Endothelial cell of umbilical vein (primary cell): ENCODE measurements at regions not wholly inside any gene's neighbourhood (a gene's known extent, or its start where the extent isn't known, plus 50 kb on each side); places are given as distances from the start of the nearest gene placed in this dataset.

Source experiments
- BruUV-seq: library from RNA; stranded (reverse); fragments of 400-500 nt; replicated peaks from 2 replicates; lab custom pipeline; 2021; lab: Mats Ljungman, UMichigan
- CTCF ChIA-PET: fragments of 300-600, 350-600 bp; sonication (Branson Sonifier 250); formaldehyde crosslinking; loops from one replicate; lab custom pipeline; 2021; ENCODE audit warnings: antibody characterized with exemption, inconsistent platforms; lab: Charles Lee
- POLR2A ChIA-PET: fragments of 300-600, 350-600 bp; sonication (Branson Sonifier 250); formaldehyde crosslinking; loops from one replicate; lab custom pipeline; 2021; ENCODE audit warnings: antibody characterized with exemption, inconsistent platforms; lab: Charles Lee
- DNase-seq: peaks from one replicate; pipeline ENCODE4 v3.0.0-alpha.2; 2011; ENCODE audit warnings: low read depth, low spot score
- FAIRE-seq: peaks from 2 replicates; lab custom pipeline; 2011; peaks lifted over from hg19 to GRCh38; lab: Jason Lieb, UNC
- H2AFZ ChIP-seq: 2 replicates; pipeline ENCODE4 v1.6.0; 2012; ENCODE audit warnings: low read depth, low read length, control low read depth, inconsistent platforms
- H3K27ac ChIP-seq: 2 replicates; pipeline ENCODE4 v1.5.1; 2011; ENCODE audit warnings: low read depth, mild to moderate bottlenecking, control low read depth, low read length, moderate library complexity; ENCODE audit not compliant: insufficient read depth
- H3K27me3 ChIP-seq, 2 experiments: 2 replicates each; pipeline versions ENCODE4 v1.6.0 to v1.6.1; 2011; ENCODE audit warnings: low read length in 2 of 2, mixed read lengths in 1 of 2; ENCODE audit not compliant: control insufficient read depth in 2 of 2, insufficient read depth in 2 of 2
- H3K36me3 ChIP-seq, 2 experiments: 2 replicates in 1 of 2; 3 replicates in 1 of 2; pipeline ENCODE4 v1.5.1; 2011; ENCODE audit warnings: low read length in 2 of 2, mild to moderate bottlenecking in 1 of 2, moderate library complexity in 1 of 2; ENCODE audit not compliant: control insufficient read depth in 2 of 2, insufficient read depth in 2 of 2; ENCODE audit errors: extremely low read depth in 1 of 2
- H3K4me1 ChIP-seq: 3 replicates; pipeline ENCODE4 v1.5.1; 2011; ENCODE audit warnings: mild to moderate bottlenecking, low read length; ENCODE audit not compliant: control insufficient read depth, insufficient read depth; ENCODE audit errors: extremely low read depth
- H3K4me2 ChIP-seq: 2 replicates; pipeline ENCODE4 v1.6.1; 2011; ENCODE audit warnings: low read length, control low read depth, mixed read lengths; ENCODE audit not compliant: insufficient read depth
- H3K4me3 ChIP-seq, 3 experiments: fragments of 200-600 bp in 1 of 3; sonication (generic), shearing (Covaris generic) in 1 of 3; replicated peaks in 1 of 3; 2 replicates each; pipeline ENCODE4 v1.5.1; 2011 to 2016; ENCODE audit warnings: control low read depth in 3 of 3, low read length in 3 of 3, mild to moderate bottlenecking in 2 of 3, inconsistent platforms in 1 of 3, low read depth in 1 of 3, moderate library complexity in 1 of 3; ENCODE audit not compliant: insufficient read depth in 1 of 3
- H3K79me2 ChIP-seq: 2 replicates; pipeline ENCODE4 v1.6.0; 2012; ENCODE audit warnings: low read length, inconsistent platforms; ENCODE audit not compliant: control insufficient read depth, insufficient read depth
- H3K9ac ChIP-seq: replicated peaks from 2 replicates; pipeline ENCODE3; 2011; ENCODE audit warnings: low read length, control low read depth; ENCODE audit not compliant: insufficient read depth; ENCODE audit errors: extremely low read depth
- H3K9me1 ChIP-seq: replicated peaks from 3 replicates; pipeline ENCODE4 v1.6.0; 2011; ENCODE audit warnings: mild to moderate bottlenecking, low read length; ENCODE audit not compliant: control insufficient read depth, insufficient read depth; ENCODE audit errors: extremely low read depth
- H3K9me3 ChIP-seq: replicated peaks from 2 replicates; pipeline ENCODE4 v1.5.1; 2012; ENCODE audit warnings: low read length, inconsistent platforms; ENCODE audit not compliant: control insufficient read depth, insufficient read depth
- H4K20me1 ChIP-seq: replicated peaks from 2 replicates; pipeline ENCODE3; 2011; ENCODE audit warnings: mild to moderate bottlenecking, low read length; ENCODE audit not compliant: control insufficient read depth, insufficient read depth; ENCODE audit errors: extremely low read depth
- EZH2 ChIP-seq: IDR thresholded peaks from 2 replicates; pipeline ENCODE4 v1.6.1; 2012; ENCODE audit warnings: borderline replicate concordance, low read depth, mild to moderate bottlenecking, moderate library complexity, low read length, inconsistent platforms; ENCODE audit not compliant: severe bottlenecking
- FOS ChIP-seq: IDR thresholded peaks from 2 replicates; pipeline ENCODE4 v1.6.1; 2011; ENCODE audit warnings: mild to moderate bottlenecking, low read length, moderate library complexity, borderline replicate concordance; ENCODE audit not compliant: insufficient read depth
- GATA2 ChIP-seq: IDR thresholded peaks from 2 replicates; pipeline ENCODE4 v1.7.0; 2011; ENCODE audit warnings: low read depth, mild to moderate bottlenecking, moderate library complexity, mixed read lengths, low read length; ENCODE audit not compliant: insufficient read length, insufficient read depth
- JUN ChIP-seq: IDR thresholded peaks from 2 replicates; pipeline ENCODE4 v1.6.1; 2011; ENCODE audit warnings: borderline replicate concordance, low read depth; ENCODE audit not compliant: insufficient read length, insufficient read depth
- MYC ChIP-seq: IDR thresholded peaks from one replicate; pipeline ENCODE4 v1.6.1; 2011; ENCODE audit warnings: mild to moderate bottlenecking, low read depth, low read length
- POLR2A ChIP-seq: IDR thresholded peaks from 2 replicates; pipeline ENCODE4 v1.6.1; 2012; ENCODE audit warnings: low read depth, mild to moderate bottlenecking, control low read depth, low read length
- POLR2AphosphoS5 ChIP-seq: IDR thresholded peaks from 2 replicates; pipeline ENCODE4 v1.6.1; 2012; ENCODE audit warnings: low read depth, mild to moderate bottlenecking, control low read depth, low read length, moderate library complexity; ENCODE audit not compliant: insufficient read depth
- dilution Hi-C: fragments of 300-500 bp; cut with MboI; formaldehyde crosslinking; loops from one replicate; pipeline ENCODE4 v1.15.0; 2019; ENCODE audit warnings: low sequenced_read_pairs; ENCODE audit not compliant: extremely low pct_ligation_motif_present
- intact Hi-C: fragments of 100-400 bp; cut with micrococcal nuclease; formaldehyde crosslinking; loops from one replicate; pipeline ENCODE4 v1.10.0; 2022
- TF ChIP-seq, protein P1 (sequence below): IDR thresholded peaks from 2 replicates; pipeline ENCODE4 v1.6.1; 2011; ENCODE audit not compliant: insufficient read depth, insufficient read length
- TF ChIP-seq, protein P2 (sequence below), 2 donors: IDR thresholded peaks; 1 replicate in 1 of 2; 2 replicates in 1 of 2; pipeline ENCODE4 v1.5.1; 2011; ENCODE audit warnings: low read length in 2 of 2, mild to moderate bottlenecking in 2 of 2, moderate library complexity in 2 of 2, control low read depth in 1 of 2, inconsistent platforms in 1 of 2, low read depth in 1 of 2; ENCODE audit not compliant: insufficient read depth in 1 of 2; ENCODE audit errors: extremely low read depth in 1 of 2

DNA sequence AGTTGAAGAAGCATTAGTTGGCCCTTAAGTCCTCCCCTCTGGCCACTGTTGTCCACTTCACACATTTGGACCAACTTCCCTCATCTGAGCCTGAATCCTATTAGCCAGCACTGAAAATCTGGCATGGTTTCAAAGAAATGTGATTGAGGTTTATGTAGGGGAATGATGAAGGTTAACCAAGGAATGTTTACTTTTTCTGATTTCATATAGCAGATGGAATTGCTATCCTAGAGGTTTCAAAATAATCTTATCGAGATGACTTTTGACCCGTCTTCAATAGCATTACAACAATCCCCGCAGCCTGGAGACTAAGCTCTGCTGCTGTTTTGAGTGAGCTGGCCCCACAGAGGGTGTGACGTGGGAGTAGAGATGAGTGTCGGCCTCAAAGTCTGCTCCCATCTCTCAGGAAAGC is 200.8 kb upstream of the IL12A start:
- CTCF ChIA-PET, result interaction anchor here (1.0 to 5.6 kb wide), 5 partner anchors 13 to 201 kb away, joined by 3 to 35 read pairs (median 5); no protein-coding TSS in a partner anchor
- BruUV-seq, result TSS peak; percentile 52
- TF ChIP-seq GATA2, result peak; percentile 85
- peak; percentile 17 for TF ChIP-seq POLR2AphosphoS5
- TF ChIP-seq MYC, result no peak
- H3K4me3 ChIP-seq, result peak overlapping the region in 1 of 3 experiments; percentile 29
- peak overlapping the region; percentile 87 for H3K27ac ChIP-seq
- peaks cover 74% of the 10 kb centered on the region for H3K79me2 ChIP-seq
- peaks cover 49% of the 10 kb centered on the region for H3K4me1 ChIP-seq
- H3K4me2 ChIP-seq, result peak overlapping the region; percentile 85
- intact Hi-C loops (loop anchor here (1.0 kb wide), 2 partner anchors 12 to 24 kb away; no protein-coding TSS in a partner anchor), dilution Hi-C loops (no loop called here)
- H2AFZ ChIP-seq, result no peak overlapping the region
- H3K9me3 ChIP-seq, result no peaks in the 10 kb centered on the region
- H3K27me3 ChIP-seq, result no peaks in the 10 kb centered on the region
- DNase-seq (peak; percentile 88), FAIRE-seq (peak; percentile 56)
- no peaks in the 10 kb centered on the region for H3K36me3 ChIP-seq
- peak overlapping the region; percentile 68 for H3K9ac ChIP-seq
- H4K20me1 ChIP-seq, result no peaks in the 10 kb centered on the region
- POLR2A ChIA-PET, result interaction anchor here (0.5 to 2.2 kb wide), 4 partner anchors 12 to 24 kb away, joined by 4 to 9 read pairs (median 6); no protein-coding TSS in a partner anchor
- no peaks in the 10 kb centered on the region for H3K9me1 ChIP-seq

DNA sequence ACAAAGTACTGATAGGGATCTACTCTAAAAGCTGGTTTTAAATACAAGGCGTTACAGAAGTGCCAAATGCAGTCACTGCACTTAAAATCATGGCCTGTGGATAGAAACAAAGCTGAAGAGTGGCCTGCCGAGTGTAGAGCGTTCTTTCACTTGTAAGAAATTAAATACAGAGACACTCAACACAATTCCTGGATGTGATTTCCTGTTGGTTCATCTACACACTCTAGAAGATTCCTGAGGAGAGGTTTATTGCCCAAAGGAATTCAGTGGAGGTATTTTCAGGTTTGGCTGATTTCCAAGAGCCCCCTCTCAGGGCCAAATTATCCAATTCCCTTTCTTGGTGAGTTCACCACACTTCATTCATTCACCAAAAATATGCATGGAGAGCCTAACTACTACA is 200.3 kb upstream of the IL12A start:
- no peaks in the 10 kb centered on the region for H4K20me1 ChIP-seq
- H3K27me3 ChIP-seq, result no peaks in the 10 kb centered on the region
- peak overlapping the region in 1 of 3 experiments; percentile 29 for H3K4me3 ChIP-seq
- peak overlapping the region; percentile 68 for H3K9ac ChIP-seq
- H3K9me3 ChIP-seq, result no peaks in the 10 kb centered on the region
- intact Hi-C loops (no loop called here), dilution Hi-C loops (no loop called here)
- ChIA-PET CTCF (interaction anchor here (2.1 to 5.6 kb wide), 2 partner anchors 14 to 16 kb away, joined by 17 to 35 read pairs; no protein-coding TSS in a partner anchor), POLR2A (interaction anchor here (0.5 to 2.2 kb wide), 3 partner anchors 13 to 24 kb away, joined by 4 to 9 read pairs (median 7); no protein-coding TSS in a partner anchor)
- peaks cover 54% of the 10 kb centered on the region for H3K4me1 ChIP-seq
- H3K9me1 ChIP-seq, result no peaks in the 10 kb centered on the region
- peaks cover 74% of the 10 kb centered on the region for H3K79me2 ChIP-seq
- TF ChIP-seq JUN (no peak), POLR2AphosphoS5 (no peak), MYC (no peak), FOS (no peak), EZH2 (no peak), POLR2A (no peak), GATA2 (no peak)
- TF ChIP-seq, protein P1, sequence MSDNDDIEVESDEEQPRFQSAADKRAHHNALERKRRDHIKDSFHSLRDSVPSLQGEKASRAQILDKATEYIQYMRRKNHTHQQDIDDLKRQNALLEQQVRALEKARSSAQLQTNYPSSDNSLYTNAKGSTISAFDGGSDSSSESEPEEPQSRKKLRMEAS, result no peak
- TF ChIP-seq, protein P2, sequence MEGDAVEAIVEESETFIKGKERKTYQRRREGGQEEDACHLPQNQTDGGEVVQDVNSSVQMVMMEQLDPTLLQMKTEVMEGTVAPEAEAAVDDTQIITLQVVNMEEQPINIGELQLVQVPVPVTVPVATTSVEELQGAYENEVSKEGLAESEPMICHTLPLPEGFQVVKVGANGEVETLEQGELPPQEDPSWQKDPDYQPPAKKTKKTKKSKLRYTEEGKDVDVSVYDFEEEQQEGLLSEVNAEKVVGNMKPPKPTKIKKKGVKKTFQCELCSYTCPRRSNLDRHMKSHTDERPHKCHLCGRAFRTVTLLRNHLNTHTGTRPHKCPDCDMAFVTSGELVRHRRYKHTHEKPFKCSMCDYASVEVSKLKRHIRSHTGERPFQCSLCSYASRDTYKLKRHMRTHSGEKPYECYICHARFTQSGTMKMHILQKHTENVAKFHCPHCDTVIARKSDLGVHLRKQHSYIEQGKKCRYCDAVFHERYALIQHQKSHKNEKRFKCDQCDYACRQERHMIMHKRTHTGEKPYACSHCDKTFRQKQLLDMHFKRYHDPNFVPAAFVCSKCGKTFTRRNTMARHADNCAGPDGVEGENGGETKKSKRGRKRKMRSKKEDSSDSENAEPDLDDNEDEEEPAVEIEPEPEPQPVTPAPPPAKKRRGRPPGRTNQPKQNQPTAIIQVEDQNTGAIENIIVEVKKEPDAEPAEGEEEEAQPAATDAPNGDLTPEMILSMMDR (IDR thresholded peaks at IDR 0.05; ENCODE audit: extremely low read depth in 1 of 2, insufficient read depth in 1 of 2, low read depth in 1 of 2, low read length in 2 of 2), result no peak
- peak overlapping the region; percentile 85 for H3K4me2 ChIP-seq
- DNase-seq, result no peak
- H2AFZ ChIP-seq, result no peak overlapping the region
- no TSS peak for BruUV-seq
- no peak for FAIRE-seq
- H3K36me3 ChIP-seq, result no peaks in the 10 kb centered on the region
- H3K27ac ChIP-seq, result peak overlapping the region; percentile 87
